Pancreas (tissue), 10 donors: ENCODE measurements at regions not wholly inside any gene's neighbourhood (a gene's known extent, or its start where the extent isn't known, plus 50 kb on each side); places are given as distances from the start of the nearest gene placed in this dataset.
"Not testable (repeated sequence)": the region's sequence is repeated elsewhere in the genome, so short reads cannot be mapped to it uniquely, and the experiment has no call there.

ENCODE experiments used
- ATAC-seq, 4 donors: fragments of 200-7000 bp; cut with Tn5 transposase; one replicate each; pipeline versions ENCODE4 v1.8.0 to v1.9.1; 2020; ENCODE audit warnings: mild to moderate bottlenecking in 4 of 4, moderate library complexity in 4 of 4
- DNase-seq, 6 donors: peaks; one replicate each; pipeline ENCODE4 v3.0.0-alpha.2; 2020
- FAIRE-seq: peaks from 2 replicates; lab custom pipeline; 2012; peaks lifted over from hg19 to GRCh38; lab: Jason Lieb, UNC
- H3K27ac ChIP-seq, 4 donors: fragments of 200-600 bp; sonication (generic); 1 replicate in 3 of 4; 2 replicates in 1 of 4; pipeline versions ENCODE4 v1.5.0 to v1.8.0; 2020
- H3K27me3 ChIP-seq, 4 donors: fragments of 200-600 bp; one replicate each; pipeline ENCODE4 v1.8.0; 2021
- H3K36me3 ChIP-seq, 3 donors: fragments of 200-600 bp; sonication (generic) in 1 of 3; one replicate each; pipeline versions ENCODE4 v1.5.0 to v1.8.0; 2020 to 2021
- H3K4me1 ChIP-seq, 3 donors: fragments of 200-600 bp; one replicate each; pipeline ENCODE4 v1.8.0; 2021
- H3K4me3 ChIP-seq, 4 donors: fragments of 200-600 bp; sonication (generic) in 2 of 4; one replicate each; pipeline versions ENCODE4 v1.5.0 to v1.8.0; 2020 to 2021
- H3K9me3 ChIP-seq, 4 donors: fragments of 200-600 bp; one replicate each; pipeline ENCODE4 v1.8.0; 2021
- CTCF ChIP-seq, 4 donors: fragments of 200-600 bp; sonication (generic) in 3 of 4; IDR thresholded peaks; one replicate each; pipeline versions ENCODE4 v1.5.0 to v1.8.0; 2021; ENCODE audit warnings: antibody characterized with exemption in 4 of 4
- WGBS, 2 donors: extraction: QIAGEN DNeasy Blood & Tissue Kit; methylation state at CpG; one replicate each; pipeline ENCODE4 v1.1.7; 2013; 5-methylcytosine and 5-hydroxymethylcytosine counted together
- intact Hi-C, 3 donors: fragments of 100-400 bp; cut with DNase I; formaldehyde crosslinking; loops; one replicate each; pipeline versions ENCODE4 v1.11.1 to v1.14.2; 2022
- donor health status: healthy with polysubstance abuse.
- donor health status: DM: no; HTN: no; CAD: no; lungs with moderate emphysema.
- donor health status: DM: no; HTN: no; CAD: no.
- donor health status: control.
- donor health status: control.
- donor health status: Bipolar disorder and iron deficiency.
- donor health status: DM: yes; HTN: yes; CAD: no.
- donor health status: DM: no; HTN: no; CAD: no.
- donor health status: DM: no; HTN: no; CAD: no.
- donor health status: DM: yes; HTN: yes; CAD: no.

GRCh38 chr4:138438608-138439007, 196.5 kb upstream of the SLC7A11 start:
- ATAC-seq (no peak), DNase-seq (no peak), FAIRE-seq (no peak)
- Histone ChIP-seq H3K9me3 (no peaks in the 10 kb centered on the region), H3K36me3 (no peaks in the 10 kb centered on the region), H3K27ac (no peak overlapping the region), H3K4me1 (no peaks in the 10 kb centered on the region), H3K27me3 (no peaks in the 10 kb centered on the region), H3K4me3 (no peak overlapping the region)
- TF ChIP-seq CTCF (IDR thresholded peaks at IDR 0.05) = no peak
- intact Hi-C loops = no loop called here

- no peak overlapping the region for H3K4me3 ChIP-seq
- ATAC-seq (no peak), DNase-seq (no peak), FAIRE-seq (no peak)
- H3K36me3 ChIP-seq = no peaks in the 10 kb centered on the region
- no peaks in the 10 kb centered on the region for H3K9me3 ChIP-seq
- H3K27ac ChIP-seq = no peak overlapping the region
- no peaks in the 10 kb centered on the region for H3K27me3 ChIP-seq
- intact Hi-C loops = no loop called here
- WGBS, 2 donors = 84 to 90% methylated on average over 1 of the region's 1 CpG
- H3K4me1 ChIP-seq = no peaks in the 10 kb centered on the region
- no peak for TF ChIP-seq CTCF (IDR thresholded peaks at IDR 0.05)
These were observed 195.2 kb upstream of the SLC7A11 start for GRCh38 chr4:138437263-138437851.

- H3K9me3 ChIP-seq, ATAC-seq, H3K27me3 ChIP-seq, H3K4me1 ChIP-seq, H3K27ac ChIP-seq, H3K36me3 ChIP-seq, intact Hi-C loops, DNase-seq, FAIRE-seq, H3K4me3 ChIP-seq: not testable (repeated sequence)
- WGBS, 2 donors = 91 to 98% methylated on average over 2 of the region's 2 CpGs
These were observed 193.6 kb upstream of the SLC7A11 start for GRCh38 chr4:138435733-138436132.

- ATAC-seq, H3K4me3 ChIP-seq, H3K27me3 ChIP-seq, H3K9me3 ChIP-seq, H3K4me1 ChIP-seq, H3K36me3 ChIP-seq, H3K27ac ChIP-seq, intact Hi-C loops, FAIRE-seq, DNase-seq: not testable (repeated sequence)
These were observed 192.9 kb upstream of the SLC7A11 start for GRCh38 chr4:138435046-138435445.

GRCh38 chr4:138428611-138429010, 186.5 kb upstream of the SLC7A11 start:
- TF ChIP-seq CTCF (IDR thresholded peaks at IDR 0.05) = no peak
- no peaks in the 10 kb centered on the region for H3K36me3 ChIP-seq
- H3K4me1 ChIP-seq = no peaks in the 10 kb centered on the region
- WGBS, 2 donors = 92 to 97% methylated on average over 4 of the region's 4 CpGs
- no peak for ATAC-seq
- H3K4me3 ChIP-seq = no peak overlapping the region
- DNase-seq = no peak
- no peaks in the 10 kb centered on the region for H3K9me3 ChIP-seq
- intact Hi-C loops = no loop called here
- H3K27ac ChIP-seq = no peak overlapping the region
- FAIRE-seq = no peak
- H3K27me3 ChIP-seq = no peaks in the 10 kb centered on the region

- H3K9me3 ChIP-seq = no peaks in the 10 kb centered on the region
- H3K36me3 ChIP-seq = no peaks in the 10 kb centered on the region
- no peak overlapping the region for H3K4me3 ChIP-seq
- H3K27me3 ChIP-seq = no peaks in the 10 kb centered on the region
- ATAC-seq (no peak), DNase-seq (no peak), FAIRE-seq (no peak)
- no peak for TF ChIP-seq CTCF (IDR thresholded peaks at IDR 0.05)
- H3K27ac ChIP-seq = no peak overlapping the region
- no peaks in the 10 kb centered on the region for H3K4me1 ChIP-seq
- intact Hi-C loops = no loop called here
- 84 to 89% methylated on average over 1 of the region's 1 CpG for WGBS, 2 donors
These were observed 184.6 kb upstream of the SLC7A11 start for GRCh38 chr4:138426786-138427185.
